VCaP (cell line): ENCODE measurements at regions not wholly inside any gene's neighbourhood (a gene's known extent, or its start where the extent isn't known, plus 50 kb on each side); places are given as distances from the start of the nearest gene placed in this dataset.

ENCODE experiments used
- H3K27ac ChIP-seq: fragments of 450-650 bp; 2 replicates; pipeline ENCODE4 v1.5.1; 2017
- CTCF ChIP-seq: fragments of 450-650 bp; conservative IDR thresholded peaks from 2 replicates; pipeline ENCODE4 v1.5.1; 2017; ENCODE audit warnings: mild to moderate bottlenecking, moderate library complexity

- no peak overlapping the region for H3K27ac ChIP-seq
- no peak for TF ChIP-seq CTCF
These were observed 712.4 kb downstream of the GATA3 start for GRCh38 chr10:8766899-8767298.

DNA sequence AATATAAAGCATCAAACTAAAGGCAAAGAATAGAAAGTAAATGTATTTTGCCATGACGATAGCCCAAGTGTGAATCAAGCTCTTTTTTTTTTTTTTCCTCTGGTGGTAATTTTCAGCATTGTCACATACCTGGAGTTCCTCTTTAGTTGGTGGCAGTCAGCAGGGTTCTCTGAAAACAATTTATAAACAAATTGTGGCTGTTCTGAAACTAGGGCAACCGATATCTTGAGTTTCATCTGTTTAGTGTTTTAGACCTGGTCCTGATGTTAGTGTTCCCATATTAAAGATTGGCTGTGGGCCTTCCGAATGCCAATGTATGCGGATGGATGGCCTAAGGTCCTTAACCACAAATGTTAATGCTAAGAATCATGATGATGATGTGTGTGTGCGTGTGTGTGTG is 713.1 kb downstream of the GATA3 start:
- no peak overlapping the region for H3K27ac ChIP-seq
- TF ChIP-seq CTCF, result no peak

DNA sequence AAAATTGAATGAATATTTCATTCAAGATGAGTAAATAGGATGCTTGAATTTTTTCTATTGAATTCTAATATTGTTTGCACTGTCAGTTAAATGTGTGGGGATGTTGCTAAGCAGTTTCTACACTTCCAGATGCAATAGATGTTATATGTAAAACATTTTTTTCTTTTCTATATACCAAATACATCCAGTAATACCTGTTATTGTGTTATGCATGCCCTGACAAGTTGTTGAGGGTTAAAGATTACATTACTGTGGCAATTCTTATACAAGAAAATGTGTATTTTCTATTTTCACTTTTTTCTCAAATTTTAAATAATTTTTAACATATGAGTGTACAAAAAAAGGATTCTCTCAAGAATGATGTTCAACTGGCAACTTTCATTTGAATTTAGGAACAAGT is 713.9 kb downstream of the GATA3 start:
- no peak overlapping the region for H3K27ac ChIP-seq
- TF ChIP-seq CTCF, result no peak

- H3K27ac ChIP-seq, result no peak overlapping the region
These were observed 714.4 kb downstream of the GATA3 start for GRCh38 chr10:8768852-8769251.

GRCh38 chr10:8776926-8777622 is 722.6 kb downstream of the GATA3 start:
- no peak overlapping the region for H3K27ac ChIP-seq
- TF ChIP-seq CTCF, result no peak

More at GRCh38 chr10:8768852-8769251, 714.4 kb downstream of the GATA3 start:
- no peak for TF ChIP-seq CTCF

GRCh38 chr10:8778713-8779112 is 724.2 kb downstream of the GATA3 start:
- TF ChIP-seq CTCF, result no peak
- no peak overlapping the region for H3K27ac ChIP-seq

GRCh38 chr10:8787649-8788048 is 733.2 kb downstream of the GATA3 start:
- H3K27ac ChIP-seq, result no peak overlapping the region
- no peak for TF ChIP-seq CTCF
